Ureter (tissue), 1 donor: ENCODE measurements at regions not wholly inside any gene's neighbourhood (a gene's known extent, or its start where the extent isn't known, plus 50 kb on each side); places are given as distances from the start of the nearest gene placed in this dataset.

ENCODE experiments used
- DNase-seq: peaks from one replicate; pipeline ENCODE4 v3.0.0-alpha.2; 2020; ENCODE audit warnings: low spot score
- donor health status: DM: yes; HTN: yes; CAD: no.

GRCh38 chr10:130743751-130744271, 567.7 kb downstream of the TCERG1L start:
- no peak for DNase-seq

- DNase-seq: no peak
Observed at GRCh38 chr10:130744631-130745030, 566.9 kb downstream of the TCERG1L start.

GRCh38 chr10:130745251-130745650, 566.3 kb downstream of the TCERG1L start:
- no peak for DNase-seq

- DNase-seq: no peak
Observed at GRCh38 chr10:130745821-130746220, 565.7 kb downstream of the TCERG1L start.

- no peak for DNase-seq
Observed at GRCh38 chr10:130746311-130746710, 565.2 kb downstream of the TCERG1L start.

GRCh38 chr10:130747356-130747755, 564.2 kb downstream of the TCERG1L start:
- DNase-seq: peak; percentile 33

GRCh38 chr10:130747946-130748345, 563.6 kb downstream of the TCERG1L start:
- peak; percentile 31 for DNase-seq

GRCh38 chr10:130748409-130749057, 563.0 kb downstream of the TCERG1L start:
- peak; percentile 34 for DNase-seq

- peak; percentile 22 for DNase-seq
Observed at GRCh38 chr10:130749911-130750310, 561.6 kb downstream of the TCERG1L start.

- DNase-seq: peak; percentile 19
Observed at GRCh38 chr10:130750441-130750840, 561.1 kb downstream of the TCERG1L start.

GRCh38 chr10:130751106-130751840, 560.2 kb downstream of the TCERG1L start:
- DNase-seq: no peak

GRCh38 chr10:130751851-130752250, 559.7 kb downstream of the TCERG1L start:
- DNase-seq: no peak

GRCh38 chr10:130756651-130757050, 554.9 kb downstream of the TCERG1L start:
- no peak for DNase-seq

GRCh38 chr10:130757271-130757670, 554.2 kb downstream of the TCERG1L start:
- no peak for DNase-seq

GRCh38 chr10:130757821-130758489, 553.6 kb downstream of the TCERG1L start:
- DNase-seq: no peak

- no peak for DNase-seq
Observed at GRCh38 chr10:130758529-130758928, 553.0 kb downstream of the TCERG1L start.

- no peak for DNase-seq
Observed at GRCh38 chr10:130761032-130761575, 550.4 kb downstream of the TCERG1L start.

- no peak for DNase-seq
Observed at GRCh38 chr10:130761788-130762301, 549.7 kb downstream of the TCERG1L start.

- DNase-seq: no peak
Observed at GRCh38 chr10:130762491-130762890, 549.0 kb downstream of the TCERG1L start.

GRCh38 chr10:130763071-130763470, 548.5 kb downstream of the TCERG1L start:
- no peak for DNase-seq

GRCh38 chr10:130763491-130763890, 548.0 kb downstream of the TCERG1L start:
- DNase-seq: no peak

GRCh38 chr10:130764651-130765050, 546.9 kb downstream of the TCERG1L start:
- DNase-seq: no peak
